ENCODE measurements at regions not wholly inside any gene's neighbourhood (a gene's known extent, or its start where the extent isn't known, plus 50 kb on each side); places are given as distances from the start of the nearest gene placed in this dataset.

DNA sequence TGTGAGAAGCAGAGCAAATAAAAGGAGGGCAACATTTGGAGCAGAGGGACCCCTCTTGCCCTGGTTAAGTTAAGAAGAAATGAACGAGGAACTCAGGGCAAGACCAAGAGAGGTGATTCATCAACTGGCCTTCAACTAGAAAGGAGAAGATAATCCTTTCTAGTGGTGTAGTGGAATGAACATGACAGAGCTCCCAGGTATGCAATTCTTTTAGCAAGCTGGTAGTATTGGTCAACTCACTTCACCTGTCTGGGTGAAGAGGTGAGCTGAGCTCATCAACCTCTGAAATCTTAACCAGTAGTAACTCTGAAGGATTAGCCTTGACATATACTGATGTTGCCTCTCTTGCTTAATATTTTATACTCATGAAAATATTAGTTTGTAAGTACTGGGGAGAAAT lies 1024.7 kb upstream of the GOT2 start:
- no peak for DNase-seq
- Histone ChIP-seq H3K4me1 (no peaks in the 10 kb centered on the region), H3K27ac (no peak overlapping the region), H3K4me3 (no peak overlapping the region), H3K36me3 (no peaks in the 10 kb centered on the region), H3K27me3 (no peaks in the 10 kb centered on the region), H3K9me3 (peaks cover 0 to 4% (median 2%) of the 10 kb centered on the region in 4 donors)
- WGBS, 5 donors = 44 to 74% (median 46%) methylated on average over 1 of the region's 1 CpG
- intact Hi-C loops (cut with DNase I; ENCODE audit: low total_unique reads) = no loop called here
- TF ChIP-seq, protein P1, sequence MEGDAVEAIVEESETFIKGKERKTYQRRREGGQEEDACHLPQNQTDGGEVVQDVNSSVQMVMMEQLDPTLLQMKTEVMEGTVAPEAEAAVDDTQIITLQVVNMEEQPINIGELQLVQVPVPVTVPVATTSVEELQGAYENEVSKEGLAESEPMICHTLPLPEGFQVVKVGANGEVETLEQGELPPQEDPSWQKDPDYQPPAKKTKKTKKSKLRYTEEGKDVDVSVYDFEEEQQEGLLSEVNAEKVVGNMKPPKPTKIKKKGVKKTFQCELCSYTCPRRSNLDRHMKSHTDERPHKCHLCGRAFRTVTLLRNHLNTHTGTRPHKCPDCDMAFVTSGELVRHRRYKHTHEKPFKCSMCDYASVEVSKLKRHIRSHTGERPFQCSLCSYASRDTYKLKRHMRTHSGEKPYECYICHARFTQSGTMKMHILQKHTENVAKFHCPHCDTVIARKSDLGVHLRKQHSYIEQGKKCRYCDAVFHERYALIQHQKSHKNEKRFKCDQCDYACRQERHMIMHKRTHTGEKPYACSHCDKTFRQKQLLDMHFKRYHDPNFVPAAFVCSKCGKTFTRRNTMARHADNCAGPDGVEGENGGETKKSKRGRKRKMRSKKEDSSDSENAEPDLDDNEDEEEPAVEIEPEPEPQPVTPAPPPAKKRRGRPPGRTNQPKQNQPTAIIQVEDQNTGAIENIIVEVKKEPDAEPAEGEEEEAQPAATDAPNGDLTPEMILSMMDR (IDR thresholded peaks at IDR 0.05) = no peak
- TF ChIP-seq EP300 (IDR thresholded peaks at IDR 0.05) (no peak), POLR2AphosphoS5 (IDR thresholded peaks at IDR 0.05) (no peak), POLR2A (IDR thresholded peaks at IDR 0.05) (no peak)

DNA sequence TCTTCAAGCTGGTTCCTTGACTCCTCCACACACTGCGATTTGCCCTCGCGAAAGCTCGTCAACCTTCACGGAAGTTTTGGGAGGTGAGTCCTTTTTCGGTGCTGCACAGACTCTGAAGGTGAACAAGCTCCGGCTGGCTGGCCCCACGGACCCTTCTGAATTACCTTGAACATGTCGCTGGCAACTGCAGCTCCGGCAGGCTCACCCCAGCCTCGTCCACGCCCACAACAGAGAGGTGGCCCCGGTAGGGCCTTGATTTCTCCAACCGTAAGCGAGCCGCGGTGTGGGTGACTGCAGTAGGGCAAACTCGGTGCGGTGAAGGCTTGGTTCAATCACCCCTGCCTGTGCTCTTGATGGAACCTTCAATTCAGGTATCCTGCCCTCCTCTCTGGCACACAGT lies 1020.7 kb upstream of the GOT2 start:
- 92 to 95% (median 94%) methylated on average over 16 to 19 of the region's 19 CpGs for WGBS, 5 donors
- no peak overlapping the region for H3K27ac ChIP-seq
- no peaks in the 10 kb centered on the region for H3K27me3 ChIP-seq
- no peaks in the 10 kb centered on the region for H3K9me3 ChIP-seq
- TF ChIP-seq EP300 (IDR thresholded peaks at IDR 0.05) (no peak), POLR2AphosphoS5 (IDR thresholded peaks at IDR 0.05) (no peak), POLR2A (IDR thresholded peaks at IDR 0.05) (no peak)
- intact Hi-C loops (cut with DNase I; ENCODE audit: low total_unique reads) = no loop called here
- H3K4me3 ChIP-seq = no peak overlapping the region
- H3K36me3 ChIP-seq = no peaks in the 10 kb centered on the region
- no peaks in the 10 kb centered on the region for H3K4me1 ChIP-seq
- DNase-seq = no peak

DNA sequence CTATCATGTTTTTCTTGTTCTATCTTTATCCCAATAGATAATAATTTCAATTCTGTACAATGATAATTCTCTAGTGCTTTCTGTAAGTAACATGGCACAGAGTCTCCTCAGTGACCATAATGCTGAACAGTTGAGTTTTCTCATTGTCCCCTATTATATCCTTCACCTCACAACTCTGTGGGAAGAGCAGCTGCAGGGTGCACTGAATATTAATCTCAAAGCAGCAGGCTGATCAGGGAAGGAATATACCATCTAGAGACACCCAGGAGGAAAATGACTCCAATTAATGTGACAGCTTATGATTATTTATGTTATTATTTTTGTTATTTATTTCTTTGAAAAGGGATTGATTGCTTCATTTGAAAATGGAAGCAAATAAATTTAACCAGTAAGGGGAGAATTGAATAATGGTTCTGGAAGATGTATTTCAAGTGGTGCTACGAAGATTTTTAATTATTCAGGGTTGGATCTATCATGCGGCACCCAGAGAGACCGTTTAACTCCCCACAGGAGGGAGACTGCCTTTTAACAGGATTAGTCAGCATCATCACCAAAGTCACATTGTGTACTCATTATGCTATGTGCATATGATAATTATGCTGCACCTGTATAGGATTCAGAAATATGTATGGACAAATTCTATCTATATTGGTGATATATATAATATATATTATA lies 1015.7 kb upstream of the GOT2 start:
- Histone ChIP-seq H3K36me3 (no peaks in the 10 kb centered on the region), H3K9me3 (no peaks in the 10 kb centered on the region), H3K27ac (no peak overlapping the region), H3K4me1 (no peaks in the 10 kb centered on the region), H3K4me3 (no peak overlapping the region), H3K27me3 (no peaks in the 10 kb centered on the region)
- DNase-seq = no peak
- intact Hi-C loops (cut with DNase I; ENCODE audit: low total_unique reads) = no loop called here
- WGBS, 5 donors = 81 to 89% (median 86%) methylated on average over 3 of the region's 3 CpGs
- TF ChIP-seq POLR2AphosphoS5 (IDR thresholded peaks at IDR 0.05) (no peak), POLR2A (IDR thresholded peaks at IDR 0.05) (no peak), EP300 (IDR thresholded peaks at IDR 0.05) (no peak)
- TF ChIP-seq, protein P1 (IDR thresholded peaks at IDR 0.05) = no peak

DNA sequence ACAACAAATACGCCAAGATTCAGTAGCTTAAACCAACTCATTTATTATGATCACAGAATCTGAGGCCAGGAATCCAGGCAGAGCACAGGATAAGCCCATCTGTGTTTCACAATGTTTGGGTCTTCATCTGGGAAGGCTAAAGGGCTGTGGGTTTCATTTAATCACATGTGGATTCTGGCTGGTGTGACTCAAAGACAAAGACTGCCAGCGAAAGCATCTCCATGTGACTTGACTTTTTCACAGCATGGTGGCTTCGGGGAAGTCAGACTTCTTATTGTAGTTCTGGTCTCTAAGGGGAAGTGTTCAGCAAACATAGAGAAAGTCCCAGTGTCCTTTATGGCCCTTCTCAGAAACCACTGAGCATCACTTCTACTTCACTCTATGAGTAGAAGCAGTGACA lies 1014.4 kb upstream of the GOT2 start:
- H3K4me3 ChIP-seq = no peak overlapping the region
- no peaks in the 10 kb centered on the region for H3K4me1 ChIP-seq
- no peak overlapping the region for H3K27ac ChIP-seq
- DNase-seq = no peak
- no peaks in the 10 kb centered on the region for H3K27me3 ChIP-seq
- intact Hi-C loops (cut with DNase I; ENCODE audit: low total_unique reads) = no loop called here
- WGBS, 5 donors = 64 to 76% (median 71%) methylated on average over 3 of the region's 3 CpGs
- H3K36me3 ChIP-seq = no peaks in the 10 kb centered on the region
- no peak for TF ChIP-seq POLR2A (IDR thresholded peaks at IDR 0.05)
- TF ChIP-seq EP300 (IDR thresholded peaks at IDR 0.05) = no peak
- no peak for TF ChIP-seq POLR2AphosphoS5 (IDR thresholded peaks at IDR 0.05)
- TF ChIP-seq, protein P1 (IDR thresholded peaks at IDR 0.05) = no peak
- no peaks in the 10 kb centered on the region for H3K9me3 ChIP-seq

DNA sequence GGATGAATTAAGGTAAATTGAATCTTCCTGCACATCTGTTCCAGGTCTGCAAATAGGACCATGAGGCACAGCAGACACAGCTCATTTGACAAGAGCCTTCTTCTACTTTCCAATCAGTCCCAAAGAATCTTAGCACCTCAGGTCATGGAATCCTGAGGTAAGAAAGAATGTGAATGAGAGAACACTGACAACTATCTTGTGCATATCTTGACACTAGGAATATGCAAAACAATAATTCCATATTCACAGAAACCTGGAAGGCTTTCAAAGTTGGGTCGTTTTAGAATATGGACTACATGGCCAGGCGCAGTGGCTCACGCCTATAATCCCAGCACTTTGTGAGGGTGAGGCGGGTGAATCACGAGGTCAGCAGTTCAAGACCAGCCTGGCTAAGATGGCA lies 1009.4 kb upstream of the GOT2 start:
- Histone ChIP-seq H3K27me3 (no peaks in the 10 kb centered on the region), H3K36me3 (no peaks in the 10 kb centered on the region), H3K4me3 (no peak overlapping the region), H3K4me1 (no peaks in the 10 kb centered on the region), H3K27ac (no peak overlapping the region), H3K9me3 (no peaks in the 10 kb centered on the region)
- TF ChIP-seq POLR2A (IDR thresholded peaks at IDR 0.05) = no peak
- no peak for TF ChIP-seq POLR2AphosphoS5 (IDR thresholded peaks at IDR 0.05)
- TF ChIP-seq, protein P1 (IDR thresholded peaks at IDR 0.05) = no peak
- no peak for TF ChIP-seq EP300 (IDR thresholded peaks at IDR 0.05)
- intact Hi-C loops (cut with DNase I; ENCODE audit: low total_unique reads) = no loop called here
- no peak for DNase-seq
- 86 to 92% (median 91%) methylated on average over 5 of the region's 5 CpGs for WGBS, 5 donors

All from stomach (tissue), 8 donors.